ENCODE measurements at regions not wholly inside any gene's neighbourhood (a gene's known extent, or its start where the extent isn't known, plus 50 kb on each side); places are given as distances from the start of the nearest gene placed in this dataset.
"Not testable (repeated sequence)": the region's sequence is repeated elsewhere in the genome, so short reads cannot be mapped to it uniquely, and the experiment has no call there.

DNA sequence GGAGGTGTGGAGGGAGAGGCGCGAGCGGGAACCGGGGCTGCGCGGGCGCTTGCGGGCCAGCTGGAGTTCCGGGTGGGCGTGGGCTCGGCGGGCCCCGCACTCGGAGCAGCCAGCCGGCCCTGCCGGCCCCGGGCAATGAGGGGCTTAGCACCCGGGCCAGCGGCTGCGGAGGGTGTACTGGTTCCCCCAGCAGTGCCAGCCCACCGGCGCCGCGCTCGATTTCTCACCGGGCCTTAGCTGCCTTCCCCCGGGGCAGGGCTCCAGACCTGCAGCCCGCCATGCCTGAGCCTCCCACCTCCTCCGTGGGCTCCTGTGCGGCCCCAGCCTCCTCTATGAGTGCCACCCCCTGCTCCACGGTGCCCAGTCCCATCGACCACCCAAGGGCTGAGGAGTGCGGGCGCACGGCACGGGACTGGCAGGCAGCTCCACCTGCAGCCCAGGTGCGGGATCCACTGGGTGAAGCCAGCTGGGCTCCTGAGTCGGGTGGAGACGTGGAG, 141.4 kb downstream of the SPRY1 start:
- TF ChIP-seq, protein P1, sequence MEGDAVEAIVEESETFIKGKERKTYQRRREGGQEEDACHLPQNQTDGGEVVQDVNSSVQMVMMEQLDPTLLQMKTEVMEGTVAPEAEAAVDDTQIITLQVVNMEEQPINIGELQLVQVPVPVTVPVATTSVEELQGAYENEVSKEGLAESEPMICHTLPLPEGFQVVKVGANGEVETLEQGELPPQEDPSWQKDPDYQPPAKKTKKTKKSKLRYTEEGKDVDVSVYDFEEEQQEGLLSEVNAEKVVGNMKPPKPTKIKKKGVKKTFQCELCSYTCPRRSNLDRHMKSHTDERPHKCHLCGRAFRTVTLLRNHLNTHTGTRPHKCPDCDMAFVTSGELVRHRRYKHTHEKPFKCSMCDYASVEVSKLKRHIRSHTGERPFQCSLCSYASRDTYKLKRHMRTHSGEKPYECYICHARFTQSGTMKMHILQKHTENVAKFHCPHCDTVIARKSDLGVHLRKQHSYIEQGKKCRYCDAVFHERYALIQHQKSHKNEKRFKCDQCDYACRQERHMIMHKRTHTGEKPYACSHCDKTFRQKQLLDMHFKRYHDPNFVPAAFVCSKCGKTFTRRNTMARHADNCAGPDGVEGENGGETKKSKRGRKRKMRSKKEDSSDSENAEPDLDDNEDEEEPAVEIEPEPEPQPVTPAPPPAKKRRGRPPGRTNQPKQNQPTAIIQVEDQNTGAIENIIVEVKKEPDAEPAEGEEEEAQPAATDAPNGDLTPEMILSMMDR (conservative IDR thresholded peaks at IDR 0.05 in 1 of 2, IDR thresholded peaks at IDR 0.05 in 1 of 2; ENCODE audit: low read depth in 1 of 2, low read length in 2 of 2) = not testable (repeated sequence)
- not testable (repeated sequence) for TF ChIP-seq EZH2 (IDR thresholded peaks at IDR 0.05; ENCODE audit: low read length, missing control alignments)

All from fibroblast of lung (primary cell).